ENCODE measurements at regions not wholly inside any gene's neighbourhood (a gene's known extent, or its start where the extent isn't known, plus 50 kb on each side); places are given as distances from the start of the nearest gene placed in this dataset.

- POLR2A ChIA-PET, result no interaction called here
- no TSS peak for BruUV-seq (replicated peaks)
- Histone ChIP-seq H3K4me3 (replicated peaks in 1 of 2; ENCODE audit: low read depth in 1 of 2, low read length in 2 of 2) (no peak overlapping the region), H4K20me1 (ENCODE audit: insufficient read depth) (no peaks in the 10 kb centered on the region), H3K36me3 (ENCODE audit: control insufficient read depth in 1 of 2, insufficient read depth in 2 of 2, low read length in 2 of 2) (no peaks in the 10 kb centered on the region), H2AFZ (ENCODE audit: low read depth, low read length, poor library complexity, severe bottlenecking) (no peak overlapping the region), H3K27me3 (ENCODE audit: insufficient read depth, low read length) (no peaks in the 10 kb centered on the region), H3K79me2 (ENCODE audit: insufficient read depth, low read length) (no peaks in the 10 kb centered on the region), H3K9me2 (ENCODE audit: insufficient read depth) (no peaks in the 10 kb centered on the region), H3K27ac (ENCODE audit: low read depth, low read length) (no peak overlapping the region), H3K9ac (ENCODE audit: low read length) (no peak overlapping the region), H3K9me3 (ENCODE audit: control insufficient read depth in 1 of 2, insufficient read depth in 1 of 2, low read depth in 1 of 2, low read length in 2 of 2) (no peaks in the 10 kb centered on the region; a peak in 1 of 4 replicates), H3K4me2 (ENCODE audit: low read length) (no peak overlapping the region), H3K4me1 (ENCODE audit: control insufficient read depth in 1 of 2, insufficient read depth in 2 of 2, low read length in 2 of 2) (no peaks in the 10 kb centered on the region)
- CTCF ChIA-PET, result no interaction called here
- RAD21 ChIA-PET (ENCODE audit: low non-redundant PET in 1 of 2, low total read pairs in 2 of 2, uncharacterized antibody in 2 of 2, unreplicated experiment in 2 of 2), result no interaction called here
- DNase-seq (ENCODE audit: low read depth, low spot score), result no peak
- TF ChIP-seq MAX (IDR thresholded peaks at IDR 0.05) (no peak), CEBPB (IDR thresholded peaks at IDR 0.05; ENCODE audit: low read depth) (no peak), ZFX (IDR thresholded peaks at IDR 0.05) (no peak), EGR1 (IDR thresholded peaks at IDR 0.05; ENCODE audit: low read depth) (no peak), SRF (IDR thresholded peaks at IDR 0.05; ENCODE audit: low read depth) (no peak), POLR2A (IDR thresholded peaks at IDR 0.05; ENCODE audit: borderline replicate concordance, extremely low read depth, insufficient read depth, insufficient read length) (no peak), ZBTB33 (IDR thresholded peaks at IDR 0.05; ENCODE audit: extremely low read depth, insufficient replicate concordance, low read length) (no peak), SP1 (IDR thresholded peaks at IDR 0.05; ENCODE audit: low read depth) (no peak), EZH2 (IDR thresholded peaks at IDR 0.05) (no peak), REST (IDR thresholded peaks at IDR 0.05; ENCODE audit: low read depth) (no peak)
- intact Hi-C loops (cut with micrococcal nuclease), result no loop called here
- no peak for ATAC-seq
Observed at GRCh38 chr13:90902255-90902654, 445.2 kb upstream of the MIR17HG start.

Measured in HCT116 (cell line).